Epithelial cell of proximal tubule (primary cell): ENCODE measurements at regions not wholly inside any gene's neighbourhood (a gene's known extent, or its start where the extent isn't known, plus 50 kb on each side); places are given as distances from the start of the nearest gene placed in this dataset.

Experiments
- DNase-seq: peaks from one replicate; pipeline ENCODE4 v3.0.0-alpha.2; 2011; ENCODE audit warnings: low read depth
- H3K4me3 ChIP-seq: 2 replicates; pipeline ENCODE4 v1.5.1; 2011; ENCODE audit warnings: low read depth, mild to moderate bottlenecking, low read length
- TF ChIP-seq, protein P1 (sequence below): conservative IDR thresholded peaks from 2 replicates; pipeline ENCODE4 v1.5.1; 2012; ENCODE audit warnings: low read depth, mild to moderate bottlenecking, low read length

DNA sequence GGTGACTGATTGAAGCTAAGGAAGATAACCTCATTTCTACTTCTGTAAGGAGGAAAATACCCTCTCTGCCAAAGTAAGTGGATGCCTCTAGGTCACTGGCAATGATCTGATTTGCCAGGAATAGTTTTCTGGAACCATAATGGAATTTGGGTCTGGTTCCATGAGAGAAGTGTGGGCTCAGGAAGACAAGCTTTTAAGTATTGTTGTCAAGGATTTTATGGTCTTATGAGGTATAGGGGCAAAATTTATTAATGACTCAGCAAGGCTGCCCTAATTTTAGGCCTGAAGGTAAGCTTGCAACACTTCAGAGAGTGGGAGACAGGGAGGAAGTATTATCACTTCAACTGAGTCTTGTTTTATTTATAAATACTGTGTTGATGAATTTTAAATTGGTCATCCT is 322.6 kb upstream of the ACTBL2 start:
- TF ChIP-seq, protein P1, sequence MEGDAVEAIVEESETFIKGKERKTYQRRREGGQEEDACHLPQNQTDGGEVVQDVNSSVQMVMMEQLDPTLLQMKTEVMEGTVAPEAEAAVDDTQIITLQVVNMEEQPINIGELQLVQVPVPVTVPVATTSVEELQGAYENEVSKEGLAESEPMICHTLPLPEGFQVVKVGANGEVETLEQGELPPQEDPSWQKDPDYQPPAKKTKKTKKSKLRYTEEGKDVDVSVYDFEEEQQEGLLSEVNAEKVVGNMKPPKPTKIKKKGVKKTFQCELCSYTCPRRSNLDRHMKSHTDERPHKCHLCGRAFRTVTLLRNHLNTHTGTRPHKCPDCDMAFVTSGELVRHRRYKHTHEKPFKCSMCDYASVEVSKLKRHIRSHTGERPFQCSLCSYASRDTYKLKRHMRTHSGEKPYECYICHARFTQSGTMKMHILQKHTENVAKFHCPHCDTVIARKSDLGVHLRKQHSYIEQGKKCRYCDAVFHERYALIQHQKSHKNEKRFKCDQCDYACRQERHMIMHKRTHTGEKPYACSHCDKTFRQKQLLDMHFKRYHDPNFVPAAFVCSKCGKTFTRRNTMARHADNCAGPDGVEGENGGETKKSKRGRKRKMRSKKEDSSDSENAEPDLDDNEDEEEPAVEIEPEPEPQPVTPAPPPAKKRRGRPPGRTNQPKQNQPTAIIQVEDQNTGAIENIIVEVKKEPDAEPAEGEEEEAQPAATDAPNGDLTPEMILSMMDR, result no peak
- DNase-seq, result no peak
- H3K4me3 ChIP-seq, result no peak overlapping the region

DNA sequence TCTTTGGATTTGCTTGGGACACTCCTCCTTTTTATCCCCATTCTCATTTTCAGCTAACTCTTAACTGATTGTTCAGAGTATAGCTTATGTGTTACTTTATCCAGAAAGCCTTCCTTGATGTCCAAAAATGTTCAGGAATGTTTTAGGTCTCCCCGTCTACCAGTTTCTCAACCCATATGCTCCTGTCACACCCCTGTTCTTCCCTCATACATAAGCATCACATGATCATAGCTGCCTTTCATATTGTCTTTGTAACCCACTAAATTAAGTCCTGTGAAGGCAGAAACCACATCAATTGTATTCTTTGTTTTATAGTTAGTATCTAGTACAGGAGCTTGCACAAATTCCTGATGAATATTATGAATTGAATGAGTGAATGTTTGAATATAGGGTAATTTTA is 321.9 kb upstream of the ACTBL2 start:
- DNase-seq, result no peak
- no peak overlapping the region for H3K4me3 ChIP-seq
- TF ChIP-seq, protein P1, result no peak

DNA sequence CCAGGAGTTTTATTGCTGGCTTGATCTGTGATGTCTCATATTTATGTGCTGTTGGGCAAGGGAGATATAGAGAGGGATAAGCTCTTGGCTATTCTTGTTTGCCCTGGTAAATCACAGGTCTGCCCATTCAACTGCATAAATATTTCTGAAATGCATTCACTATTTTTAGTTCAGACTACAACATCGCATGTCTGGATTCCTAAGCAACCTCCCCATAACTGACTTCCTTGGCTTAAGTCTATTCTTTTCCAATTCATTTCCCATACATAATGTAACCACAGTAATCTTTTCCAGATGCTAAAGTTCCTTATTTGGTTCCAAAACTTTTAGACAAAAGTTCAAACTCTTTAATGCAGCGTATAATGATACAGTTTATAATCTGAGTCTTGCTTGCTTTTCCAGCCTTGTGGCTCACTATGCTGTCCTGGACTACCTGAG is 321.4 kb upstream of the ACTBL2 start:
- TF ChIP-seq, protein P1, result no peak
- H3K4me3 ChIP-seq, result no peak overlapping the region
- DNase-seq, result no peak

DNA sequence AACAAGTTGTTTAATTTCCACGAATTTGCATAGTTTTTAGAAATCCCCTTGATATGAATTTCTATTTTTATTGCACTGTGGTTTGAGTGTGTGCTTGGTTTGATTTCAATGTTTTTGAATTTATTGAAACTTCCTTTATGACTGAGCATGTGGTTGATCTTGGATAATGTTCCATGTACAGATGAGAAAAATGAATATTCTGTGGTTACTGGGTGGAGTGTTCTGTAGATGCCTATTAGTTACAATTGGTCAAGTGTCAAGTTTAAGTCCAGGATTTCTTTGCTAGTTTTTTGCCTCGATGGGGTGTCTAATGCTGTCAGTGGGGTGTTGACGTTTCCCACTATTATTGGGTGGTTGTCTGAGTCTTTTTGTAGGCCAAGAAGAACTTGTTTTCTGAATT is 319.5 kb upstream of the ACTBL2 start:
- no peak overlapping the region for H3K4me3 ChIP-seq
- DNase-seq, result no peak
- TF ChIP-seq, protein P1, result no peak

DNA sequence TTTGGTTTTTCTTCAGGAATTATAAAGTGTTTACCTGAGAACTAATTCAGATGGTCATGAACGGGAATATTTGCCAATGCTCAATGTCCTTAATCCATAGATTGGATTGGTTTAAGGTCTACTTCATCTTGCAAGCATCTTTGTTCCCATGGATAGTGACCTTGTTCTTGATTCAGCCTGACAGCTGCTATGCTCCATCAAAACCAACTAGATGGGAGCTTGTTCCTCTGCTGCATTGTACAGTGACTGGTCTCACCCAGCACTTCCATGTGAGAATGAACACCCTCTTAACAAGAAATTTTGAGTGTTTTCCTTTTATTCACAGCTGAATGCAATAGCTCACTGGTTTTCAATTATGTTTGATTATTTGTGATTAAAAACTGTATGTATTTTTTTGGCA is 312.6 kb upstream of the ACTBL2 start:
- TF ChIP-seq, protein P1, result no peak
- no peak for DNase-seq
- no peak overlapping the region for H3K4me3 ChIP-seq

DNA sequence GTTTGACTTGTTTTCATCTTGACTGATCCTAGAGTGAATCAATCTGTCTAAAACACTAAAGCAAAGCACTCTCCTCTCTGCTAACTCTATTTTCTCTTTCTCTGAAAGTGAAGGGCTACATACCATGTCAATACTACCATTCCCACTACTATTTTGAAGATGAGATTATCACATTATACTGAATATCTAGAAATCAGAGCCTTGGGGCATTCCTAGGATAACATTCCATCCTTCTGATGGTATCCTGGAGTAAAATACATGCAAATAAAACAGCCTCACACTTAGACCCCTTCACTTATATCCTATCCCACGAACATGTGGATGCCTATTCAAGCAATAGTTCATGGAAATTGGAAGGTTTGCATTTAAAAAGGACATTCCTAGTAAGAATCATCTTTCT is 309.3 kb upstream of the ACTBL2 start:
- DNase-seq, result no peak
- H3K4me3 ChIP-seq, result no peak overlapping the region
- TF ChIP-seq, protein P1, result no peak

DNA sequence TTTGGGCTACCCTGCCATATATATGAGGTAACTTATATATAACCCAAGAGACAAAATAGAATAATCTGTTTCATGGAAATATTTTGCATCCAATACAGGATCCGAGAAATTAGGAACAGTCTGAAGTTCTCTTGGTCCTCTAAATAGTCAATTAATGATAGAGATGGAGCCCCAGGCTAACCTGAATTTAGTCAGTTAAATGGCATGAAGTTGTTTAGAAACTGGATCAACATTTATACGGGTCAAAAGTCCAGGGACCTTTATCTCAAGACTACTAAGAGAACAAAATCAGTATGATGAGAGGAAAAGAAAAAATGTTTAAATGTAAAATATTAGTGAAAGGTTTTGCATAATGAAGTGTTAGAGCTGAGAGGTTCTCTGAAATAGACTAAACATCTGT is 303.3 kb upstream of the ACTBL2 start:
- no peak for DNase-seq
- no peak overlapping the region for H3K4me3 ChIP-seq
- TF ChIP-seq, protein P1, result no peak
